ENCODE measurements at regions not wholly inside any gene's neighbourhood (a gene's known extent, or its start where the extent isn't known, plus 50 kb on each side); places are given as distances from the start of the nearest gene placed in this dataset.
"Not testable (repeated sequence)": the region's sequence is repeated elsewhere in the genome, so short reads cannot be mapped to it uniquely, and the experiment has no call there.

DNA sequence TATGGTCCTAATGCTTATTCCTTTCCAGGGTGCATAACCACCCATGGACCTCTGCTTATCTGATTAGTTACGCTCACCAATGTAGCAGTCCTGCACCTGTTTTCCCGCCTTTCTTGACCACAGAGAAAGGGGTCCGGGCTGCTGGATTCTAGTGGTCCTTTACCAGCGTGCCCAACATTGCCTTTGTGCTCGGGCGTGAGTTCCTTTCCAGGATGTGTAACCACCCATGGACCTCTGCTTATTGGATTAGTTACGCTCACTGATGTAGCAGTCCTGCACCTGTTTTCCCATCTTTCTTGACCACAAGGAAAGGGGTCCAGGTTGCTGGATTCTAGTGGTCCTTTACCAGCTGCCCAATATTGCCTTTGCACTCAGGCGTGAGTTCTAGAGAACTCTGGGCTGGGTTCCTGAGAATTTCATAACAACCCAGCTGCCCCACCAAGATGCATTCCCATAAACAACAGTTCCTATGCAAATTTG, 267.6 kb upstream of the PODXL start:
- TF ChIP-seq, protein P1, sequence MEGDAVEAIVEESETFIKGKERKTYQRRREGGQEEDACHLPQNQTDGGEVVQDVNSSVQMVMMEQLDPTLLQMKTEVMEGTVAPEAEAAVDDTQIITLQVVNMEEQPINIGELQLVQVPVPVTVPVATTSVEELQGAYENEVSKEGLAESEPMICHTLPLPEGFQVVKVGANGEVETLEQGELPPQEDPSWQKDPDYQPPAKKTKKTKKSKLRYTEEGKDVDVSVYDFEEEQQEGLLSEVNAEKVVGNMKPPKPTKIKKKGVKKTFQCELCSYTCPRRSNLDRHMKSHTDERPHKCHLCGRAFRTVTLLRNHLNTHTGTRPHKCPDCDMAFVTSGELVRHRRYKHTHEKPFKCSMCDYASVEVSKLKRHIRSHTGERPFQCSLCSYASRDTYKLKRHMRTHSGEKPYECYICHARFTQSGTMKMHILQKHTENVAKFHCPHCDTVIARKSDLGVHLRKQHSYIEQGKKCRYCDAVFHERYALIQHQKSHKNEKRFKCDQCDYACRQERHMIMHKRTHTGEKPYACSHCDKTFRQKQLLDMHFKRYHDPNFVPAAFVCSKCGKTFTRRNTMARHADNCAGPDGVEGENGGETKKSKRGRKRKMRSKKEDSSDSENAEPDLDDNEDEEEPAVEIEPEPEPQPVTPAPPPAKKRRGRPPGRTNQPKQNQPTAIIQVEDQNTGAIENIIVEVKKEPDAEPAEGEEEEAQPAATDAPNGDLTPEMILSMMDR (IDR thresholded peaks at IDR 0.05), result not testable (repeated sequence)
- not testable (repeated sequence) for TF ChIP-seq POLR2A (IDR thresholded peaks at IDR 0.05; ENCODE audit: low read length); ESRRA (IDR thresholded peaks at IDR 0.05; ENCODE audit: borderline replicate concordance, low read length); RNF2 (IDR thresholded peaks at IDR 0.05; ENCODE audit: borderline replicate concordance, low read depth); KDM5A (IDR thresholded peaks at IDR 0.05); ZNF302 (CRISPR knock-in tag; IDR thresholded peaks at IDR 0.05); SREBF2 (IDR thresholded peaks at IDR 0.05); EP300 (IDR thresholded peaks at IDR 0.05); HOXA7 (CRISPR knock-in tag; IDR thresholded peaks at IDR 0.05)
- TF ChIP-seq, protein P2, sequence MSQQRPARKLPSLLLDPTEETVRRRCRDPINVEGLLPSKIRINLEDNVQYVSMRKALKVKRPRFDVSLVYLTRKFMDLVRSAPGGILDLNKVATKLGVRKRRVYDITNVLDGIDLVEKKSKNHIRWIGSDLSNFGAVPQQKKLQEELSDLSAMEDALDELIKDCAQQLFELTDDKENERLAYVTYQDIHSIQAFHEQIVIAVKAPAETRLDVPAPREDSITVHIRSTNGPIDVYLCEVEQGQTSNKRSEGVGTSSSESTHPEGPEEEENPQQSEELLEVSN (IDR thresholded peaks at IDR 0.05; ENCODE audit: borderline replicate concordance, low read depth), result not testable (repeated sequence)
- TF ChIP-seq, protein P3, sequence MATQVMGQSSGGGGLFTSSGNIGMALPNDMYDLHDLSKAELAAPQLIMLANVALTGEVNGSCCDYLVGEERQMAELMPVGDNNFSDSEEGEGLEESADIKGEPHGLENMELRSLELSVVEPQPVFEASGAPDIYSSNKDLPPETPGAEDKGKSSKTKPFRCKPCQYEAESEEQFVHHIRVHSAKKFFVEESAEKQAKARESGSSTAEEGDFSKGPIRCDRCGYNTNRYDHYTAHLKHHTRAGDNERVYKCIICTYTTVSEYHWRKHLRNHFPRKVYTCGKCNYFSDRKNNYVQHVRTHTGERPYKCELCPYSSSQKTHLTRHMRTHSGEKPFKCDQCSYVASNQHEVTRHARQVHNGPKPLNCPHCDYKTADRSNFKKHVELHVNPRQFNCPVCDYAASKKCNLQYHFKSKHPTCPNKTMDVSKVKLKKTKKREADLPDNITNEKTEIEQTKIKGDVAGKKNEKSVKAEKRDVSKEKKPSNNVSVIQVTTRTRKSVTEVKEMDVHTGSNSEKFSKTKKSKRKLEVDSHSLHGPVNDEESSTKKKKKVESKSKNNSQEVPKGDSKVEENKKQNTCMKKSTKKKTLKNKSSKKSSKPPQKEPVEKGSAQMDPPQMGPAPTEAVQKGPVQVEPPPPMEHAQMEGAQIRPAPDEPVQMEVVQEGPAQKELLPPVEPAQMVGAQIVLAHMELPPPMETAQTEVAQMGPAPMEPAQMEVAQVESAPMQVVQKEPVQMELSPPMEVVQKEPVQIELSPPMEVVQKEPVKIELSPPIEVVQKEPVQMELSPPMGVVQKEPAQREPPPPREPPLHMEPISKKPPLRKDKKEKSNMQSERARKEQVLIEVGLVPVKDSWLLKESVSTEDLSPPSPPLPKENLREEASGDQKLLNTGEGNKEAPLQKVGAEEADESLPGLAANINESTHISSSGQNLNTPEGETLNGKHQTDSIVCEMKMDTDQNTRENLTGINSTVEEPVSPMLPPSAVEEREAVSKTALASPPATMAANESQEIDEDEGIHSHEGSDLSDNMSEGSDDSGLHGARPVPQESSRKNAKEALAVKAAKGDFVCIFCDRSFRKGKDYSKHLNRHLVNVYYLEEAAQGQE (IDR thresholded peaks at IDR 0.05), result not testable (repeated sequence)
- TF ChIP-seq, protein P4, sequence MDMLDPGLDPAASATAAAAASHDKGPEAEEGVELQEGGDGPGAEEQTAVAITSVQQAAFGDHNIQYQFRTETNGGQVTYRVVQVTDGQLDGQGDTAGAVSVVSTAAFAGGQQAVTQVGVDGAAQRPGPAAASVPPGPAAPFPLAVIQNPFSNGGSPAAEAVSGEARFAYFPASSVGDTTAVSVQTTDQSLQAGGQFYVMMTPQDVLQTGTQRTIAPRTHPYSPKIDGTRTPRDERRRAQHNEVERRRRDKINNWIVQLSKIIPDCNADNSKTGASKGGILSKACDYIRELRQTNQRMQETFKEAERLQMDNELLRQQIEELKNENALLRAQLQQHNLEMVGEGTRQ (IDR thresholded peaks at IDR 0.05), result not testable (repeated sequence)

All from A549 (cell line).